ENCODE measurements at regions not wholly inside any gene's neighbourhood (a gene's known extent, or its start where the extent isn't known, plus 50 kb on each side); places are given as distances from the start of the nearest gene placed in this dataset.

- TF ChIP-seq ZBTB43 (CRISPR knock-in tag; IDR thresholded peaks at IDR 0.05) (no peak), ELF4 (CRISPR knock-in tag; IDR thresholded peaks at IDR 0.05) (no peak), POLR2A (conservative IDR thresholded peaks at IDR 0.05) (no peak), E4F1 (CRISPR knock-in tag; IDR thresholded peaks at IDR 0.05; ENCODE audit: borderline replicate concordance) (no peak), ESRRA (IDR thresholded peaks at IDR 0.05; ENCODE audit: borderline replicate concordance, low read depth) (no peak), ZNF512 (tag; IDR thresholded peaks at IDR 0.05) (no peak), ZNF41 (CRISPR knock-in tag; conservative IDR thresholded peaks at IDR 0.05) (no peak), BRF2 (IDR thresholded peaks at IDR 0.05; ENCODE audit: borderline replicate concordance, insufficient read depth, insufficient read length) (no peak), SMC3 (conservative IDR thresholded peaks at IDR 0.05; ENCODE audit: insufficient read depth, low read depth, low read length) (no peak), NR2F6 (CRISPR knock-in tag; IDR thresholded peaks at IDR 0.05) (no peak)
- TF ChIP-seq, protein P1, sequence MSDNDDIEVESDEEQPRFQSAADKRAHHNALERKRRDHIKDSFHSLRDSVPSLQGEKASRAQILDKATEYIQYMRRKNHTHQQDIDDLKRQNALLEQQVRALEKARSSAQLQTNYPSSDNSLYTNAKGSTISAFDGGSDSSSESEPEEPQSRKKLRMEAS (CRISPR knock-in tag; IDR thresholded peaks at IDR 0.05): no peak
- TF ChIP-seq, protein P2, sequence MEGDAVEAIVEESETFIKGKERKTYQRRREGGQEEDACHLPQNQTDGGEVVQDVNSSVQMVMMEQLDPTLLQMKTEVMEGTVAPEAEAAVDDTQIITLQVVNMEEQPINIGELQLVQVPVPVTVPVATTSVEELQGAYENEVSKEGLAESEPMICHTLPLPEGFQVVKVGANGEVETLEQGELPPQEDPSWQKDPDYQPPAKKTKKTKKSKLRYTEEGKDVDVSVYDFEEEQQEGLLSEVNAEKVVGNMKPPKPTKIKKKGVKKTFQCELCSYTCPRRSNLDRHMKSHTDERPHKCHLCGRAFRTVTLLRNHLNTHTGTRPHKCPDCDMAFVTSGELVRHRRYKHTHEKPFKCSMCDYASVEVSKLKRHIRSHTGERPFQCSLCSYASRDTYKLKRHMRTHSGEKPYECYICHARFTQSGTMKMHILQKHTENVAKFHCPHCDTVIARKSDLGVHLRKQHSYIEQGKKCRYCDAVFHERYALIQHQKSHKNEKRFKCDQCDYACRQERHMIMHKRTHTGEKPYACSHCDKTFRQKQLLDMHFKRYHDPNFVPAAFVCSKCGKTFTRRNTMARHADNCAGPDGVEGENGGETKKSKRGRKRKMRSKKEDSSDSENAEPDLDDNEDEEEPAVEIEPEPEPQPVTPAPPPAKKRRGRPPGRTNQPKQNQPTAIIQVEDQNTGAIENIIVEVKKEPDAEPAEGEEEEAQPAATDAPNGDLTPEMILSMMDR (IDR thresholded peaks at IDR 0.05 in 2 of 3, conservative IDR thresholded peaks at IDR 0.05 in 1 of 3; ENCODE audit: insufficient read depth in 2 of 3, low read depth in 1 of 3, low read length in 3 of 3): no peak
- TF ChIP-seq, protein P3, sequence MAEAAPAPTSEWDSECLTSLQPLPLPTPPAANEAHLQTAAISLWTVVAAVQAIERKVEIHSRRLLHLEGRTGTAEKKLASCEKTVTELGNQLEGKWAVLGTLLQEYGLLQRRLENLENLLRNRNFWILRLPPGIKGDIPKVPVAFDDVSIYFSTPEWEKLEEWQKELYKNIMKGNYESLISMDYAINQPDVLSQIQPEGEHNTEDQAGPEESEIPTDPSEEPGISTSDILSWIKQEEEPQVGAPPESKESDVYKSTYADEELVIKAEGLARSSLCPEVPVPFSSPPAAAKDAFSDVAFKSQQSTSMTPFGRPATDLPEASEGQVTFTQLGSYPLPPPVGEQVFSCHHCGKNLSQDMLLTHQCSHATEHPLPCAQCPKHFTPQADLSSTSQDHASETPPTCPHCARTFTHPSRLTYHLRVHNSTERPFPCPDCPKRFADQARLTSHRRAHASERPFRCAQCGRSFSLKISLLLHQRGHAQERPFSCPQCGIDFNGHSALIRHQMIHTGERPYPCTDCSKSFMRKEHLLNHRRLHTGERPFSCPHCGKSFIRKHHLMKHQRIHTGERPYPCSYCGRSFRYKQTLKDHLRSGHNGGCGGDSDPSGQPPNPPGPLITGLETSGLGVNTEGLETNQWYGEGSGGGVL (CRISPR knock-in tag; IDR thresholded peaks at IDR 0.05): no peak
Measured at GRCh38 chr6:99816795-99817194, 177.2 kb downstream of the MCHR2 start.

All from K562 (cell line).